Hepatocyte (in vitro differentiated cells): ENCODE measurements at regions not wholly inside any gene's neighbourhood (a gene's known extent, or its start where the extent isn't known, plus 50 kb on each side); places are given as distances from the start of the nearest gene placed in this dataset.

Experiments
- EZH2 ChIP-seq: fragments of 200-600 bp; sonication (generic); IDR thresholded peaks from 2 replicates; pipeline ENCODE4 v1.6.1; 2016; ENCODE audit warnings: antibody characterized with exemption, mild to moderate bottlenecking, borderline replicate concordance
- EZH2phosphoT487 ChIP-seq: fragments of 200-600 bp; sonication (generic); IDR thresholded peaks from one replicate; pipeline ENCODE4 v1.6.1; 2018; ENCODE audit warnings: antibody characterized with exemption, mild to moderate bottlenecking, low read depth, moderate library complexity; ENCODE audit not compliant: unreplicated experiment, severe bottlenecking
- TF ChIP-seq, protein P1 (sequence below): fragments of 200-600 bp; sonication (generic); IDR thresholded peaks from 2 replicates; pipeline ENCODE4 v1.5.1; 2016; ENCODE audit warnings: antibody characterized with exemption, mild to moderate bottlenecking; ENCODE audit not compliant: poor library complexity

DNA sequence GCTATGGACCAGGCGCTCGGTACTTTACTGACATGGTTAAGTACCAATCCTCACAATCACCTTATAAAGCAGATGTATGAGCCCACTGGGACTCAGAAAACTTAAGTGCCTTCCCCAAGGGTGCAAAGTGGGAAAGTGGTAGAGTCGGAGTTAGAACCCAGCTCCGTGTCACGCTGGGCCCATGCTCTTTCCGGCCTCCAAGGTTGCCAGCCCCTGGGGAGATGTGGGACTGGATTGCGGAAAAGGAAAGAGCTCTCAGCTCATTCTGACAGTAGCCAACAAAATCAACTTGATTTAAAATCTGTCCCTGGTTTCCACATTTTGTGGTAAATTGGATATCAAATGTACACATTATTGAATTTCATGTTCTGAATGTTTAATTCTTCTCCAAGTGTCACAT lies 403.8 kb downstream of the DCDC2C start:
- TF ChIP-seq, protein P1, sequence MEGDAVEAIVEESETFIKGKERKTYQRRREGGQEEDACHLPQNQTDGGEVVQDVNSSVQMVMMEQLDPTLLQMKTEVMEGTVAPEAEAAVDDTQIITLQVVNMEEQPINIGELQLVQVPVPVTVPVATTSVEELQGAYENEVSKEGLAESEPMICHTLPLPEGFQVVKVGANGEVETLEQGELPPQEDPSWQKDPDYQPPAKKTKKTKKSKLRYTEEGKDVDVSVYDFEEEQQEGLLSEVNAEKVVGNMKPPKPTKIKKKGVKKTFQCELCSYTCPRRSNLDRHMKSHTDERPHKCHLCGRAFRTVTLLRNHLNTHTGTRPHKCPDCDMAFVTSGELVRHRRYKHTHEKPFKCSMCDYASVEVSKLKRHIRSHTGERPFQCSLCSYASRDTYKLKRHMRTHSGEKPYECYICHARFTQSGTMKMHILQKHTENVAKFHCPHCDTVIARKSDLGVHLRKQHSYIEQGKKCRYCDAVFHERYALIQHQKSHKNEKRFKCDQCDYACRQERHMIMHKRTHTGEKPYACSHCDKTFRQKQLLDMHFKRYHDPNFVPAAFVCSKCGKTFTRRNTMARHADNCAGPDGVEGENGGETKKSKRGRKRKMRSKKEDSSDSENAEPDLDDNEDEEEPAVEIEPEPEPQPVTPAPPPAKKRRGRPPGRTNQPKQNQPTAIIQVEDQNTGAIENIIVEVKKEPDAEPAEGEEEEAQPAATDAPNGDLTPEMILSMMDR, result no peak
- no peak for TF ChIP-seq EZH2
- no peak for TF ChIP-seq EZH2phosphoT487
